SK-N-SH (cell line): ENCODE measurements at regions not wholly inside any gene's neighbourhood (a gene's known extent, or its start where the extent isn't known, plus 50 kb on each side); places are given as distances from the start of the nearest gene placed in this dataset.
A peak's percentile ranks its signal among the peaks of the same experiment; 100 is the strongest.

Experiments
- CTCF ChIA-PET: fragments of 300-600, 350-600 bp; formaldehyde crosslinking; extraction: SDS; loops from one replicate; lab custom pipeline; 2021; lab: Yijun Ruan, JAX
- POLR2A ChIA-PET: fragments of 350-600 bp; sonication (Branson Sonifier 250); formaldehyde crosslinking; extraction: SDS; loops from one replicate; lab custom pipeline; 2020; ENCODE audit warnings: antibody characterized with exemption, inconsistent platforms; lab: Yijun Ruan, JAX
- DNase-seq: peaks from one replicate; pipeline ENCODE4 v3.0.0; 2012
- H2AFZ ChIP-seq: fragments of 200-600 bp; sonication (generic); 2 replicates; pipeline ENCODE4 v1.8.1; 2016; ENCODE audit warnings: antibody characterized with exemption, mild to moderate bottlenecking, low read depth
- H3F3A ChIP-seq: fragments of 200-600 bp; sonication (generic); replicated peaks from 2 replicates; pipeline ENCODE3; 2016; ENCODE audit warnings: antibody characterized with exemption, mild to moderate bottlenecking; ENCODE audit not compliant: insufficient read depth
- H3K27ac ChIP-seq, 2 experiments: fragments of 200-500 bp in 1 of 2; fragments of 200-600 bp in 1 of 2; sonication (Bioruptor generic) in 1 of 2; sonication (generic), shearing (Covaris generic) in 1 of 2; 2 replicates each; pipeline versions ENCODE4 v1.5.1 to v1.6.1; 2014 to 2016; ENCODE audit warnings: low read depth in 2 of 2, inconsistent platforms in 1 of 2, low read length in 1 of 2, mild to moderate bottlenecking in 1 of 2, mixed read lengths in 1 of 2
- H3K27me3 ChIP-seq: fragments of 200-600 bp; sonication (generic), shearing (Covaris generic); 2 replicates; pipeline ENCODE4 v1.6.1; 2016; ENCODE audit warnings: mixed run types; ENCODE audit not compliant: insufficient read depth
- H3K36me3 ChIP-seq, 2 experiments: fragments of 200-500 bp in 1 of 2; fragments of 200-600 bp in 1 of 2; sonication (Bioruptor generic) in 1 of 2; sonication (generic) in 1 of 2; replicated peaks in 1 of 2; 2 replicates each; pipeline versions ENCODE3 to v1.5.1; 2014 to 2016; ENCODE audit warnings: low read length in 1 of 2, mild to moderate bottlenecking in 1 of 2; ENCODE audit not compliant: insufficient read depth in 2 of 2, control insufficient read depth in 1 of 2
- H3K4me1 ChIP-seq, 2 experiments: fragments of 200-500 bp in 1 of 2; fragments of 200-600 bp in 1 of 2; sonication (Bioruptor generic) in 1 of 2; sonication (generic), shearing (Covaris generic) in 1 of 2; 2 replicates each; pipeline versions ENCODE4 v1.5.1 to v1.6.1; 2014 to 2016; ENCODE audit warnings: low read depth in 1 of 2, low read length in 1 of 2, mixed run types in 1 of 2; ENCODE audit not compliant: insufficient read depth in 2 of 2, control insufficient read depth in 1 of 2
- H3K4me2 ChIP-seq: fragments of 200-600 bp; sonication (generic), shearing (Covaris generic); 2 replicates; pipeline ENCODE4 v1.6.1; 2017; ENCODE audit warnings: mixed run types
- H3K4me3 ChIP-seq, 2 experiments: fragments of 200-500 bp in 1 of 2; fragments of 200-600 bp in 1 of 2; sonication (Bioruptor generic) in 1 of 2; sonication (generic), shearing (Covaris generic) in 1 of 2; 2 replicates each; pipeline versions ENCODE4 v1.5.1 to v1.8.1; 2014 to 2016; ENCODE audit warnings: low read depth in 2 of 2, inconsistent platforms in 1 of 2, low read length in 1 of 2, mild to moderate bottlenecking in 1 of 2, mixed read lengths in 1 of 2, moderate library complexity in 1 of 2
- H3K79me2 ChIP-seq: fragments of 200-600 bp; sonication (generic); 2 replicates; pipeline ENCODE4 v1.8.1; 2017; ENCODE audit warnings: mild to moderate bottlenecking; ENCODE audit not compliant: insufficient read depth
- H3K9ac ChIP-seq: fragments of 200-600 bp; sonication (generic); 2 replicates; pipeline ENCODE4 v1.6.1; 2017; ENCODE audit warnings: mixed run types
- H3K9me2 ChIP-seq: fragments of 200-600 bp; sonication (generic); 2 replicates; pipeline ENCODE4 v1.6.1; 2017; ENCODE audit warnings: mixed run types
- H3K9me3 ChIP-seq: fragments of 200-600 bp; sonication (generic); 2 replicates; pipeline ENCODE4 v1.6.1; 2017; ENCODE audit warnings: mixed run types, mild to moderate bottlenecking, moderate library complexity
- H4K20me1 ChIP-seq: fragments of 200-600 bp; sonication (generic); 2 replicates; pipeline ENCODE4 v1.6.1; 2017; ENCODE audit warnings: mild to moderate bottlenecking, mixed run types; ENCODE audit not compliant: insufficient read depth
- FOSL2 ChIP-seq: IDR thresholded peaks from 2 replicates; pipeline ENCODE4 v1.4.0; 2012; ENCODE audit warnings: low read depth, mild to moderate bottlenecking, moderate library complexity, borderline replicate concordance
- JUND ChIP-seq: IDR thresholded peaks from 2 replicates; pipeline ENCODE4 v1.4.0; 2012
- MEF2A ChIP-seq: IDR thresholded peaks from 2 replicates; pipeline ENCODE4 v1.4.0; 2012; ENCODE audit warnings: low read depth, borderline replicate concordance
- MXI1 ChIP-seq: IDR thresholded peaks from 2 replicates; pipeline ENCODE4 v1.6.1; 2012; ENCODE audit warnings: mild to moderate bottlenecking, low read depth, low read length, improper control_type of control experiment
- NFIC ChIP-seq: IDR thresholded peaks from 2 replicates; pipeline ENCODE4 v1.4.0; 2012; ENCODE audit warnings: borderline replicate concordance
- RCOR1 ChIP-seq: fragments of 150-350 bp; IDR thresholded peaks from 2 replicates; pipeline ENCODE4 v1.6.1; 2017; ENCODE audit warnings: antibody characterized with exemption, low read length
- RFX5 ChIP-seq: IDR thresholded peaks from 2 replicates; pipeline ENCODE4 v1.6.1; 2012; ENCODE audit warnings: mild to moderate bottlenecking, improper control_type of control experiment, low read length
- TEAD4 ChIP-seq: IDR thresholded peaks from 2 replicates; pipeline ENCODE4 v1.4.0; 2012; ENCODE audit warnings: mild to moderate bottlenecking, borderline replicate concordance; ENCODE audit not compliant: insufficient read depth
- YY1 ChIP-seq: IDR thresholded peaks from 2 replicates; pipeline ENCODE4 v1.4.0; 2012; ENCODE audit warnings: low read depth, mild to moderate bottlenecking
- WGBS: methylation state at CpG from one replicate; pipeline ENCODE4 v1.1.6; 2017; ENCODE audit warnings: low lambda C conversion rate; 5-methylcytosine and 5-hydroxymethylcytosine counted together
- TF ChIP-seq, protein P1 (sequence below): fragments of 150-350 bp; IDR thresholded peaks from 2 replicates; pipeline ENCODE4 v1.6.1; 2017; ENCODE audit warnings: antibody characterized with exemption, low read length, low read depth, borderline replicate concordance
- TF ChIP-seq, protein P2 (sequence below): IDR thresholded peaks from 2 replicates; pipeline ENCODE4 v1.4.0; 2012; ENCODE audit warnings: low read depth
- TF ChIP-seq, protein P3 (sequence below): fragments of 200-600 bp; sonication (generic); IDR thresholded peaks from 2 replicates; pipeline ENCODE4 v1.6.1; 2017; ENCODE audit warnings: antibody characterized with exemption, mild to moderate bottlenecking, moderate library complexity
- TF ChIP-seq, protein P4 (sequence below): IDR thresholded peaks from 2 replicates; pipeline ENCODE4 v1.6.1; 2012; ENCODE audit warnings: mild to moderate bottlenecking, low read depth, low read length, moderate library complexity
- TF ChIP-seq, protein P5 (sequence below): IDR thresholded peaks from 2 replicates; pipeline ENCODE4 v1.4.0; 2012; ENCODE audit warnings: low read depth, borderline replicate concordance

DNA sequence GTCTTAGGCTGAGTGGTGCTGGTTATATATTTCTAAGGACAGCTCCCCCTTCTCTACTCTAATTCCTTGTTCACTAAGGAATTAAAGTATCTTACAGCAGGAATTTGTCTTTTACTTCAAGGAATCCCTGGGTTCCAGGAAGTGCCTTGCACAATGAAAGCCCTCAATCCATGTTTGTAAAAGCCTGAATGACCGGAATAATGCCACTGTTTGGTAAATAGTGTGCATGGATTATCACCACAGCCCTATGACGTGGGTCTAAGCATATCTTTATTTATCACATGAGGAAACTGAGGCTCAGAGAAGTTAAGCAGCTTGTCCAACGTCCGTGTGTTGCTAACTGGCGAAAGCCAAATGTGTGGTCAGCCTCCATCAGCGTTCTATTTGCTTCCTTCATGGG, 135.7 kb upstream of the NAV2 start:
- H2AFZ ChIP-seq, result no peak overlapping the region
- no peaks in the 10 kb centered on the region for H3K9me3 ChIP-seq
- peaks cover 15 to 56% of the 10 kb centered on the region in 2 experiments for H3K4me1 ChIP-seq
- no peak overlapping the region for H3K9ac ChIP-seq
- no peaks in the 10 kb centered on the region for H3K36me3 ChIP-seq
- TF ChIP-seq, protein P1, sequence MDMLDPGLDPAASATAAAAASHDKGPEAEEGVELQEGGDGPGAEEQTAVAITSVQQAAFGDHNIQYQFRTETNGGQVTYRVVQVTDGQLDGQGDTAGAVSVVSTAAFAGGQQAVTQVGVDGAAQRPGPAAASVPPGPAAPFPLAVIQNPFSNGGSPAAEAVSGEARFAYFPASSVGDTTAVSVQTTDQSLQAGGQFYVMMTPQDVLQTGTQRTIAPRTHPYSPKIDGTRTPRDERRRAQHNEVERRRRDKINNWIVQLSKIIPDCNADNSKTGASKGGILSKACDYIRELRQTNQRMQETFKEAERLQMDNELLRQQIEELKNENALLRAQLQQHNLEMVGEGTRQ, result no peak
- TF ChIP-seq RCOR1, result no peak
- no peak for TF ChIP-seq MXI1
- TF ChIP-seq MEF2A, result no peak
- no peak for TF ChIP-seq FOSL2
- TF ChIP-seq, protein P2, sequence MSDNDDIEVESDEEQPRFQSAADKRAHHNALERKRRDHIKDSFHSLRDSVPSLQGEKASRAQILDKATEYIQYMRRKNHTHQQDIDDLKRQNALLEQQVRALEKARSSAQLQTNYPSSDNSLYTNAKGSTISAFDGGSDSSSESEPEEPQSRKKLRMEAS, result no peak
- TF ChIP-seq, protein P3, sequence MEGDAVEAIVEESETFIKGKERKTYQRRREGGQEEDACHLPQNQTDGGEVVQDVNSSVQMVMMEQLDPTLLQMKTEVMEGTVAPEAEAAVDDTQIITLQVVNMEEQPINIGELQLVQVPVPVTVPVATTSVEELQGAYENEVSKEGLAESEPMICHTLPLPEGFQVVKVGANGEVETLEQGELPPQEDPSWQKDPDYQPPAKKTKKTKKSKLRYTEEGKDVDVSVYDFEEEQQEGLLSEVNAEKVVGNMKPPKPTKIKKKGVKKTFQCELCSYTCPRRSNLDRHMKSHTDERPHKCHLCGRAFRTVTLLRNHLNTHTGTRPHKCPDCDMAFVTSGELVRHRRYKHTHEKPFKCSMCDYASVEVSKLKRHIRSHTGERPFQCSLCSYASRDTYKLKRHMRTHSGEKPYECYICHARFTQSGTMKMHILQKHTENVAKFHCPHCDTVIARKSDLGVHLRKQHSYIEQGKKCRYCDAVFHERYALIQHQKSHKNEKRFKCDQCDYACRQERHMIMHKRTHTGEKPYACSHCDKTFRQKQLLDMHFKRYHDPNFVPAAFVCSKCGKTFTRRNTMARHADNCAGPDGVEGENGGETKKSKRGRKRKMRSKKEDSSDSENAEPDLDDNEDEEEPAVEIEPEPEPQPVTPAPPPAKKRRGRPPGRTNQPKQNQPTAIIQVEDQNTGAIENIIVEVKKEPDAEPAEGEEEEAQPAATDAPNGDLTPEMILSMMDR, result no peak
- TF ChIP-seq YY1, result no peak
- no peak for TF ChIP-seq NFIC
- TF ChIP-seq TEAD4, result no peak
- TF ChIP-seq, protein P4, sequence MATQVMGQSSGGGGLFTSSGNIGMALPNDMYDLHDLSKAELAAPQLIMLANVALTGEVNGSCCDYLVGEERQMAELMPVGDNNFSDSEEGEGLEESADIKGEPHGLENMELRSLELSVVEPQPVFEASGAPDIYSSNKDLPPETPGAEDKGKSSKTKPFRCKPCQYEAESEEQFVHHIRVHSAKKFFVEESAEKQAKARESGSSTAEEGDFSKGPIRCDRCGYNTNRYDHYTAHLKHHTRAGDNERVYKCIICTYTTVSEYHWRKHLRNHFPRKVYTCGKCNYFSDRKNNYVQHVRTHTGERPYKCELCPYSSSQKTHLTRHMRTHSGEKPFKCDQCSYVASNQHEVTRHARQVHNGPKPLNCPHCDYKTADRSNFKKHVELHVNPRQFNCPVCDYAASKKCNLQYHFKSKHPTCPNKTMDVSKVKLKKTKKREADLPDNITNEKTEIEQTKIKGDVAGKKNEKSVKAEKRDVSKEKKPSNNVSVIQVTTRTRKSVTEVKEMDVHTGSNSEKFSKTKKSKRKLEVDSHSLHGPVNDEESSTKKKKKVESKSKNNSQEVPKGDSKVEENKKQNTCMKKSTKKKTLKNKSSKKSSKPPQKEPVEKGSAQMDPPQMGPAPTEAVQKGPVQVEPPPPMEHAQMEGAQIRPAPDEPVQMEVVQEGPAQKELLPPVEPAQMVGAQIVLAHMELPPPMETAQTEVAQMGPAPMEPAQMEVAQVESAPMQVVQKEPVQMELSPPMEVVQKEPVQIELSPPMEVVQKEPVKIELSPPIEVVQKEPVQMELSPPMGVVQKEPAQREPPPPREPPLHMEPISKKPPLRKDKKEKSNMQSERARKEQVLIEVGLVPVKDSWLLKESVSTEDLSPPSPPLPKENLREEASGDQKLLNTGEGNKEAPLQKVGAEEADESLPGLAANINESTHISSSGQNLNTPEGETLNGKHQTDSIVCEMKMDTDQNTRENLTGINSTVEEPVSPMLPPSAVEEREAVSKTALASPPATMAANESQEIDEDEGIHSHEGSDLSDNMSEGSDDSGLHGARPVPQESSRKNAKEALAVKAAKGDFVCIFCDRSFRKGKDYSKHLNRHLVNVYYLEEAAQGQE, result no peak
- no peak for TF ChIP-seq JUND
- no peak for TF ChIP-seq RFX5
- TF ChIP-seq, protein P5, sequence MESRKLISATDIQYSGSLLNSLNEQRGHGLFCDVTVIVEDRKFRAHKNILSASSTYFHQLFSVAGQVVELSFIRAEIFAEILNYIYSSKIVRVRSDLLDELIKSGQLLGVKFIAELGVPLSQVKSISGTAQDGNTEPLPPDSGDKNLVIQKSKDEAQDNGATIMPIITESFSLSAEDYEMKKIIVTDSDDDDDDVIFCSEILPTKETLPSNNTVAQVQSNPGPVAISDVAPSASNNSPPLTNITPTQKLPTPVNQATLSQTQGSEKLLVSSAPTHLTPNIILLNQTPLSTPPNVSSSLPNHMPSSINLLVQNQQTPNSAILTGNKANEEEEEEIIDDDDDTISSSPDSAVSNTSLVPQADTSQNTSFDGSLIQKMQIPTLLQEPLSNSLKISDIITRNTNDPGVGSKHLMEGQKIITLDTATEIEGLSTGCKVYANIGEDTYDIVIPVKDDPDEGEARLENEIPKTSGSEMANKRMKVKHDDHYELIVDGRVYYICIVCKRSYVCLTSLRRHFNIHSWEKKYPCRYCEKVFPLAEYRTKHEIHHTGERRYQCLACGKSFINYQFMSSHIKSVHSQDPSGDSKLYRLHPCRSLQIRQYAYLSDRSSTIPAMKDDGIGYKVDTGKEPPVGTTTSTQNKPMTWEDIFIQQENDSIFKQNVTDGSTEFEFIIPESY, result no peak
- no peaks in the 10 kb centered on the region for H3K79me2 ChIP-seq
- WGBS, result 95% methylated on average over 6 of the region's 6 CpGs
- CTCF ChIA-PET, result interaction anchor here (0.8 to 6.4 kb wide), 5 partner anchors 11 to 159 kb away, joined by 3 to 56 read pairs (median 3); no protein-coding TSS in a partner anchor
- no peak overlapping the region for H3K4me3 ChIP-seq
- no peaks in the 10 kb centered on the region for H3F3A ChIP-seq
- H3K27ac ChIP-seq, result peak overlapping the region; percentile 71 to 98
- no peaks in the 10 kb centered on the region for H4K20me1 ChIP-seq
- no peak for DNase-seq
- H3K9me2 ChIP-seq, result no peaks in the 10 kb centered on the region
- H3K27me3 ChIP-seq, result no peaks in the 10 kb centered on the region
- peak overlapping the region; percentile 77 for H3K4me2 ChIP-seq
- POLR2A ChIA-PET, result no interaction called here
